Stomach (tissue), 8 donors: ENCODE measurements at regions not wholly inside any gene's neighbourhood (a gene's known extent, or its start where the extent isn't known, plus 50 kb on each side); places are given as distances from the start of the nearest gene placed in this dataset.

Experiments
- DNase-seq, 2 donors: peaks; one replicate each; pipeline versions ENCODE4 v3.0.0 to v3.0.0-alpha.2; 2013 to 2019
- H3K27ac ChIP-seq, 5 donors: fragments of 200-600 bp in 4 of 5; sonication (generic) in 4 of 5; one replicate each; pipeline ENCODE4 v1.5.1; 2013 to 2019; ENCODE audit warnings: mild to moderate bottlenecking in 1 of 5, moderate library complexity in 1 of 5
- H3K27me3 ChIP-seq, 3 donors: fragments of 200-600 bp; sonication (generic); one replicate each; pipeline ENCODE4 v1.5.1; 2017 to 2019; ENCODE audit warnings: mixed run types in 1 of 3
- H3K36me3 ChIP-seq, 4 donors: fragments of 200-600 bp; sonication (generic); 1 replicate in 3 of 4; 2 replicates in 1 of 4; pipeline ENCODE4 v1.5.1; 2016 to 2019
- H3K4me1 ChIP-seq, 4 donors: fragments of 200-600 bp; sonication (generic); one replicate each; pipeline ENCODE4 v1.5.1; 2016 to 2019
- H3K4me3 ChIP-seq, 4 donors: fragments of 200-600 bp; sonication (generic) in 3 of 4; one replicate each; pipeline ENCODE4 v1.5.1; 2016 to 2019; ENCODE audit warnings: mild to moderate bottlenecking in 1 of 4
- H3K9me3 ChIP-seq, 4 donors: fragments of 200-600 bp; sonication (generic); one replicate each; pipeline ENCODE4 v1.5.1; 2016 to 2019
- CTCF ChIP-seq, 7 experiments: fragments of 450-650 bp in 4 of 7; fragments of 200-600 bp in 3 of 7; sonication (generic) in 3 of 7; IDR thresholded peaks; one replicate each; pipeline ENCODE4 v1.5.1; 2016 to 2019; ENCODE audit warnings: antibody characterized with exemption in 7 of 7, control low read depth in 2 of 7, mild to moderate bottlenecking in 1 of 7
- EP300 ChIP-seq: sonication (generic); formaldehyde crosslinking; IDR thresholded peaks from one replicate; pipeline ENCODE4 v1.6.1; 2017; ENCODE audit warnings: antibody characterized with exemption
- POLR2A ChIP-seq, 4 donors: fragments of 450-650 bp; IDR thresholded peaks; one replicate each; pipeline ENCODE4 v1.6.1; 2016; ENCODE audit warnings: antibody characterized with exemption in 4 of 4, control low read depth in 2 of 4, mild to moderate bottlenecking in 1 of 4, moderate library complexity in 1 of 4
- POLR2AphosphoS5 ChIP-seq, 3 donors: sonication (generic); formaldehyde crosslinking; IDR thresholded peaks; one replicate each; pipeline ENCODE4 v1.6.1; 2016; ENCODE audit warnings: antibody characterized with exemption in 3 of 3
- WGBS, 5 donors: extraction: QIAGEN DNeasy Blood & Tissue Kit in 3 of 5; methylation state at CpG; one replicate each; pipeline versions ENCODE4 v1.1.5 to v1.1.7; 2013 to 2018; 5-methylcytosine and 5-hydroxymethylcytosine counted together
- intact Hi-C: fragments of 100-400 bp; cut with DNase I; formaldehyde crosslinking; loops from one replicate; pipeline ENCODE4 v1.15.1; 2023; ENCODE audit warnings: low total_unique reads
- donor health status: healthy with polysubstance abuse.
- donor health status: Bipolar disorder and iron deficiency.
- donor health status: healthy.

- intact Hi-C loops, result no loop called here
- WGBS, 5 donors, result 35 to 83% (median 58%) methylated on average over 2 of the region's 2 CpGs
Observed at GRCh38 chr6:95328231-95328630, 249.1 kb upstream of the MANEA start.

GRCh38 chr6:95352064-95352795 lies 225.1 kb upstream of the MANEA start:
- Histone ChIP-seq H3K27me3 (no peaks in the 10 kb centered on the region), H3K4me3 (no peak overlapping the region), H3K4me1 (no peaks in the 10 kb centered on the region), H3K36me3 (no peaks in the 10 kb centered on the region), H3K27ac (no peak overlapping the region), H3K9me3 (no peaks in the 10 kb centered on the region)
- intact Hi-C loops, result no loop called here
- no peak for TF ChIP-seq POLR2A (IDR thresholded peaks at IDR 0.05)
- TF ChIP-seq POLR2AphosphoS5 (IDR thresholded peaks at IDR 0.05), result no peak
- no peak for TF ChIP-seq CTCF (IDR thresholded peaks at IDR 0.05)
- TF ChIP-seq EP300, result no peak
- 42 to 58% (median 58%) methylated on average over 3 of the region's 3 CpGs for WGBS, 5 donors
- no peak for DNase-seq

More at GRCh38 chr6:95328231-95328630, 249.1 kb upstream of the MANEA start:
- no peaks in the 10 kb centered on the region for H3K4me1 ChIP-seq
- TF ChIP-seq POLR2A (IDR thresholded peaks at IDR 0.05) (no peak), CTCF (IDR thresholded peaks at IDR 0.05) (no peak), EP300 (no peak), POLR2AphosphoS5 (IDR thresholded peaks at IDR 0.05) (no peak)
- H3K4me3 ChIP-seq, result no peak overlapping the region
- no peaks in the 10 kb centered on the region for H3K36me3 ChIP-seq
- no peaks in the 10 kb centered on the region for H3K9me3 ChIP-seq
- DNase-seq, result no peak
- H3K27me3 ChIP-seq, result no peaks in the 10 kb centered on the region
- H3K27ac ChIP-seq, result no peak overlapping the region

- H3K27me3 ChIP-seq, result no peaks in the 10 kb centered on the region
- H3K4me1 ChIP-seq, result no peaks in the 10 kb centered on the region
- no peak for DNase-seq
- no peak overlapping the region for H3K4me3 ChIP-seq
- H3K27ac ChIP-seq, result no peak overlapping the region
- intact Hi-C loops, result no loop called here
- TF ChIP-seq CTCF (IDR thresholded peaks at IDR 0.05) (no peak), POLR2AphosphoS5 (IDR thresholded peaks at IDR 0.05) (no peak)
- 79 to 95% (median 92%) methylated on average over 10 of the region's 10 CpGs for WGBS, 5 donors
- no peaks in the 10 kb centered on the region for H3K36me3 ChIP-seq
- H3K9me3 ChIP-seq, result no peaks in the 10 kb centered on the region
Observed at GRCh38 chr6:95354551-95354950, 222.8 kb upstream of the MANEA start.

- no peak for DNase-seq
- no peaks in the 10 kb centered on the region for H3K4me1 ChIP-seq
- no peak overlapping the region for H3K4me3 ChIP-seq
- H3K36me3 ChIP-seq, result no peaks in the 10 kb centered on the region
- TF ChIP-seq CTCF (IDR thresholded peaks at IDR 0.05) (no peak), EP300 (no peak), POLR2AphosphoS5 (IDR thresholded peaks at IDR 0.05) (no peak), POLR2A (IDR thresholded peaks at IDR 0.05) (no peak)
- H3K9me3 ChIP-seq, result no peaks in the 10 kb centered on the region
- H3K27ac ChIP-seq, result no peak overlapping the region
- WGBS, 5 donors, result 35 to 47% (median 40%) methylated on average over 4 of the region's 4 CpGs
- no peaks in the 10 kb centered on the region for H3K27me3 ChIP-seq
- intact Hi-C loops, result no loop called here
Observed at GRCh38 chr6:95357380-95358020, 219.8 kb upstream of the MANEA start.
